ENCODE measurements at regions not wholly inside any gene's neighbourhood (a gene's known extent, or its start where the extent isn't known, plus 50 kb on each side); places are given as distances from the start of the nearest gene placed in this dataset.

- intact Hi-C loops (cut with DNase I): no loop called here
- no peak for ATAC-seq
These were observed 717.7 kb upstream of the FAM98A start for GRCh38 chr2:34316788-34317187.

GRCh38 chr2:34311816-34312215, 712.7 kb upstream of the FAM98A start:
- TF ChIP-seq CTCF (IDR thresholded peaks at IDR 0.05): no peak
- intact Hi-C loops (cut with DNase I): no loop called here
- Histone ChIP-seq H3K36me3 (no peaks in the 10 kb centered on the region), H3K27me3 (no peaks in the 10 kb centered on the region), H3K27ac (no peak overlapping the region), H3K4me3 (no peak overlapping the region), H3K4me1 (no peaks in the 10 kb centered on the region), H3K9me3 (no peaks in the 10 kb centered on the region)
- FAIRE-seq (peak; percentile 9), ATAC-seq (no peak), DNase-seq (no peak)
- WGBS, 2 donors: 43 to 44% methylated on average over 1 of the region's 1 CpG

More at GRCh38 chr2:34316788-34317187, 717.7 kb upstream of the FAM98A start:
- FAIRE-seq: no peak
- DNase-seq: no peak
- no peaks in the 10 kb centered on the region for H3K4me1 ChIP-seq
- no peaks in the 10 kb centered on the region for H3K36me3 ChIP-seq
- WGBS, 2 donors: 94 to 95% methylated on average over 1 of the region's 1 CpG
- H3K9me3 ChIP-seq: no peaks in the 10 kb centered on the region
- H3K27ac ChIP-seq: no peak overlapping the region
- H3K27me3 ChIP-seq: no peaks in the 10 kb centered on the region
- no peak overlapping the region for H3K4me3 ChIP-seq
- TF ChIP-seq CTCF (IDR thresholded peaks at IDR 0.05): no peak

- Histone ChIP-seq H3K27me3 (no peaks in the 10 kb centered on the region), H3K27ac (no peak overlapping the region), H3K9me3 (no peaks in the 10 kb centered on the region), H3K4me1 (peaks cover 0 to 4% (median 0%) of the 10 kb centered on the region in 3 donors), H3K4me3 (no peak overlapping the region), H3K36me3 (no peaks in the 10 kb centered on the region)
- no peak for TF ChIP-seq CTCF (IDR thresholded peaks at IDR 0.05)
- DNase-seq (no peak), FAIRE-seq (no peak), ATAC-seq (no peak)
- intact Hi-C loops (cut with DNase I): no loop called here
- 91 to 100% methylated on average over 2 of the region's 2 CpGs for WGBS, 2 donors
These were observed 709.0 kb upstream of the FAM98A start for GRCh38 chr2:34308140-34308539.

GRCh38 chr2:34307636-34308035, 708.5 kb upstream of the FAM98A start:
- TF ChIP-seq CTCF (IDR thresholded peaks at IDR 0.05): no peak
- peaks cover 0 to 4% (median 0%) of the 10 kb centered on the region in 3 donors for H3K4me1 ChIP-seq
- H3K36me3 ChIP-seq: no peaks in the 10 kb centered on the region
- H3K9me3 ChIP-seq: no peaks in the 10 kb centered on the region
- WGBS, 2 donors: 70% methylated on average over 4 of the region's 4 CpGs
- H3K27me3 ChIP-seq: no peaks in the 10 kb centered on the region
- ATAC-seq (no peak), FAIRE-seq (no peak), DNase-seq (no peak)
- H3K4me3 ChIP-seq: no peak overlapping the region
- H3K27ac ChIP-seq: no peak overlapping the region
- intact Hi-C loops (cut with DNase I): no loop called here

- intact Hi-C loops (cut with DNase I): no loop called here
- Histone ChIP-seq H3K36me3 (no peaks in the 10 kb centered on the region), H3K4me1 (peaks cover 0 to 4% (median 0%) of the 10 kb centered on the region in 3 donors), H3K27me3 (no peaks in the 10 kb centered on the region), H3K27ac (no peak overlapping the region), H3K9me3 (no peaks in the 10 kb centered on the region), H3K4me3 (no peak overlapping the region)
- peak in 2 of 4 donors; percentile 61 to 72 for ATAC-seq
- TF ChIP-seq CTCF (IDR thresholded peaks at IDR 0.05): no peak
- no peak for FAIRE-seq
- no peak for DNase-seq
These were observed 707.6 kb upstream of the FAM98A start for GRCh38 chr2:34306745-34307144.
